OCI-LY3 (cell line): ENCODE measurements at regions not wholly inside any gene's neighbourhood (a gene's known extent, or its start where the extent isn't known, plus 50 kb on each side); places are given as distances from the start of the nearest gene placed in this dataset.

Source experiments
- EZH2phosphoT487 ChIP-seq: fragments of 200-600 bp; shearing (Covaris generic); IDR thresholded peaks from 2 replicates; pipeline ENCODE4 v1.6.1; 2018; ENCODE audit warnings: antibody characterized with exemption, mixed run types, low read depth
- TF ChIP-seq, protein P1 (sequence below): fragments of 200-600, 300-600 bp; sonication (generic); IDR thresholded peaks from 2 replicates; pipeline ENCODE4 v1.5.1; 2014; ENCODE audit warnings: antibody characterized with exemption, low read length, low read depth

- TF ChIP-seq, protein P1, sequence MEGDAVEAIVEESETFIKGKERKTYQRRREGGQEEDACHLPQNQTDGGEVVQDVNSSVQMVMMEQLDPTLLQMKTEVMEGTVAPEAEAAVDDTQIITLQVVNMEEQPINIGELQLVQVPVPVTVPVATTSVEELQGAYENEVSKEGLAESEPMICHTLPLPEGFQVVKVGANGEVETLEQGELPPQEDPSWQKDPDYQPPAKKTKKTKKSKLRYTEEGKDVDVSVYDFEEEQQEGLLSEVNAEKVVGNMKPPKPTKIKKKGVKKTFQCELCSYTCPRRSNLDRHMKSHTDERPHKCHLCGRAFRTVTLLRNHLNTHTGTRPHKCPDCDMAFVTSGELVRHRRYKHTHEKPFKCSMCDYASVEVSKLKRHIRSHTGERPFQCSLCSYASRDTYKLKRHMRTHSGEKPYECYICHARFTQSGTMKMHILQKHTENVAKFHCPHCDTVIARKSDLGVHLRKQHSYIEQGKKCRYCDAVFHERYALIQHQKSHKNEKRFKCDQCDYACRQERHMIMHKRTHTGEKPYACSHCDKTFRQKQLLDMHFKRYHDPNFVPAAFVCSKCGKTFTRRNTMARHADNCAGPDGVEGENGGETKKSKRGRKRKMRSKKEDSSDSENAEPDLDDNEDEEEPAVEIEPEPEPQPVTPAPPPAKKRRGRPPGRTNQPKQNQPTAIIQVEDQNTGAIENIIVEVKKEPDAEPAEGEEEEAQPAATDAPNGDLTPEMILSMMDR: no peak
- TF ChIP-seq EZH2phosphoT487: no peak
Observed at GRCh38 chr14:62103464-62103863, 341.2 kb downstream of the SNAPC1 start.
